HepG2 (cell line): ENCODE measurements at regions not wholly inside any gene's neighbourhood (a gene's known extent, or its start where the extent isn't known, plus 50 kb on each side); places are given as distances from the start of the nearest gene placed in this dataset.

ENCODE experiments used
- CTCF ChIP-seq: sonication (generic); formaldehyde crosslinking; IDR thresholded peaks from 2 replicates; pipeline ENCODE4 v1.5.0; 2020; ENCODE audit warnings: mild to moderate bottlenecking, missing genetic modification reagents, moderate library complexity
- FOXA3 ChIP-seq: IDR thresholded peaks from 2 replicates; pipeline ENCODE4 v1.6.1; 2016; ENCODE audit warnings: missing genetic modification reagents, missing compliant biosample characterization
- HCFC1 ChIP-seq: fragments of 150-350 bp; IDR thresholded peaks from 2 replicates; pipeline ENCODE4 v1.6.1; 2014; ENCODE audit warnings: low read depth, low read length
- MBNL3 ChIP-seq: fragments of 250-450 bp; sonication (Bioruptor Pico); conservative IDR thresholded peaks from 2 replicates; pipeline ENCODE4 v1.8.0; 2022; ENCODE audit warnings: mild to moderate bottlenecking, inconsistent platforms
- POLR2A ChIP-seq, 2 experiments: IDR thresholded peaks; 2 replicates each; pipeline ENCODE4 v1.6.1; 2011; ENCODE audit warnings: low read depth in 2 of 2, low read length in 2 of 2, mild to moderate bottlenecking in 1 of 2, moderate library complexity in 1 of 2; ENCODE audit not compliant: insufficient read depth in 1 of 2
- RNF219 ChIP-seq: sonication (generic); formaldehyde crosslinking; IDR thresholded peaks from 2 replicates; pipeline ENCODE4 v1.5.0; 2020; ENCODE audit warnings: mild to moderate bottlenecking, missing genetic modification reagents
- THAP8 ChIP-seq: sonication (generic); formaldehyde crosslinking; IDR thresholded peaks from 2 replicates; pipeline ENCODE4 v1.5.1; 2020; ENCODE audit warnings: missing genetic modification reagents, mild to moderate bottlenecking, borderline replicate concordance
- ZBTB1 ChIP-seq: sonication (generic); formaldehyde crosslinking; IDR thresholded peaks from 2 replicates; pipeline ENCODE4 v1.4.0; 2020; ENCODE audit warnings: missing genetic modification reagents, borderline replicate concordance
- ZNF512 ChIP-seq: sonication (generic); formaldehyde crosslinking; IDR thresholded peaks from 2 replicates; pipeline ENCODE4 v1.4.0; 2020; ENCODE audit warnings: mild to moderate bottlenecking, missing genetic modification reagents
- ZNF615 ChIP-seq: sonication (generic); formaldehyde crosslinking; IDR thresholded peaks from 2 replicates; pipeline ENCODE4 v1.5.0; 2020; ENCODE audit warnings: mild to moderate bottlenecking, missing genetic modification reagents, borderline replicate concordance
- TF ChIP-seq, protein P1 (sequence below): sonication (generic); formaldehyde crosslinking; IDR thresholded peaks from 2 replicates; pipeline ENCODE4 v1.5.0; 2020; ENCODE audit warnings: mild to moderate bottlenecking, low read depth, missing genetic modification reagents, borderline replicate concordance

DNA sequence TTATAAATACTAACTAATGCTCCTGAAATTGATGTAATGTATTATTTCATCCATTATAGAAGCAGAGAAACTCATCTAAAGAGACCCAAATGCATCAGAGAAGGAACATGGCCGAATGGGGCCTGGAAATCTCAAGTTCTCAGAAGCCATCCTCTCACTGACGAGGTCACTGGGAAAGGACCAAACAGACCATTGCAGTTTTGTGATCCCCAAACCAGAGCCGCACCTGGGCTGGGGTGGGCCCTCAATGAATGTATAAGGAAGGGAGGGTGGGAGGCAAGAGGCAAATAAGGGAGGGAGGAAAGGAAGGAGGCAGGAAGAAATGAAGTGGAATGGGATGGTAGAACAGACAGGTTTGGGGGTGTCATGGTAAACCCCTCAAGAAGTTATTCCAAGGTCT lies 245.3 kb upstream of the ID2 start:
- TF ChIP-seq HCFC1, result no peak
- TF ChIP-seq FOXA3 (CRISPR knock-in tag), result no peak
- TF ChIP-seq, protein P1, sequence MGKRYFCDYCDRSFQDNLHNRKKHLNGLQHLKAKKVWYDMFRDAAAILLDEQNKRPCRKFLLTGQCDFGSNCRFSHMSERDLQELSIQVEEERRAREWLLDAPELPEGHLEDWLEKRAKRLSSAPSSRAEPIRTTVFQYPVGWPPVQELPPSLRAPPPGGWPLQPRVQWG, result no peak
- TF ChIP-seq ZNF512 (CRISPR knock-in tag), result no peak
- TF ChIP-seq POLR2A (IDR thresholded peaks at IDR 0.05; ENCODE audit: insufficient read depth in 1 of 2, low read depth in 2 of 2, low read length in 2 of 2), result no peak
- no peak for TF ChIP-seq CTCF (CRISPR knock-in tag)
- no peak for TF ChIP-seq THAP8 (CRISPR knock-in tag)
- no peak for TF ChIP-seq ZNF615
- no peak for TF ChIP-seq ZBTB1 (CRISPR knock-in tag)
- no peak for TF ChIP-seq RNF219
- no peak for TF ChIP-seq MBNL3 (CRISPR knock-in tag)
